HG03175 (cell line): ENCODE measurements at regions not wholly inside any gene's neighbourhood (a gene's known extent, or its start where the extent isn't known, plus 50 kb on each side); places are given as distances from the start of the nearest gene placed in this dataset.

Source experiments
- ATAC-seq: cut with Tn5 transposase; IDR thresholded peaks from one replicate; pipeline ENCODE4 v1.9.1; 2021; ENCODE audit warnings: mild to moderate bottlenecking, moderate library complexity; ENCODE audit not compliant: unreplicated experiment

DNA sequence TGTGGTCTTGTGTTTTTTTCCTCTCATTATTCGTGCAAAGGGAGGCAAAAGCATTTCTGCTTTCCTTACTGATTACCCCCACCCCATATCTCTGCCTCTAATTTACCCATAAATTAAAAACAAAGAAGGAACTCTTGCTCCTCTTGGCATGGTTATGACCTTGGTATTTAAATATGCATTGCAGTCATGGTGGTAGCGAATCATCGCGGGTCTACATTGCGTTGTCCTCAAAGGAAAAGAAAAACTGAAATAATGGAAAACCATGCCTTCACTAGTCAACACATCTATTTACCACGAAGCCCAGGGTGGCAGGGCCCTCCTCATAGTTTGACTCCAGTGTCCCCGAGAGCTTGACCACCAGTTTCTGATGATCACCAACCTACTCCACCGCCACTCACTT, 126.7 kb upstream of the PARP11 start:
- no peak for ATAC-seq

DNA sequence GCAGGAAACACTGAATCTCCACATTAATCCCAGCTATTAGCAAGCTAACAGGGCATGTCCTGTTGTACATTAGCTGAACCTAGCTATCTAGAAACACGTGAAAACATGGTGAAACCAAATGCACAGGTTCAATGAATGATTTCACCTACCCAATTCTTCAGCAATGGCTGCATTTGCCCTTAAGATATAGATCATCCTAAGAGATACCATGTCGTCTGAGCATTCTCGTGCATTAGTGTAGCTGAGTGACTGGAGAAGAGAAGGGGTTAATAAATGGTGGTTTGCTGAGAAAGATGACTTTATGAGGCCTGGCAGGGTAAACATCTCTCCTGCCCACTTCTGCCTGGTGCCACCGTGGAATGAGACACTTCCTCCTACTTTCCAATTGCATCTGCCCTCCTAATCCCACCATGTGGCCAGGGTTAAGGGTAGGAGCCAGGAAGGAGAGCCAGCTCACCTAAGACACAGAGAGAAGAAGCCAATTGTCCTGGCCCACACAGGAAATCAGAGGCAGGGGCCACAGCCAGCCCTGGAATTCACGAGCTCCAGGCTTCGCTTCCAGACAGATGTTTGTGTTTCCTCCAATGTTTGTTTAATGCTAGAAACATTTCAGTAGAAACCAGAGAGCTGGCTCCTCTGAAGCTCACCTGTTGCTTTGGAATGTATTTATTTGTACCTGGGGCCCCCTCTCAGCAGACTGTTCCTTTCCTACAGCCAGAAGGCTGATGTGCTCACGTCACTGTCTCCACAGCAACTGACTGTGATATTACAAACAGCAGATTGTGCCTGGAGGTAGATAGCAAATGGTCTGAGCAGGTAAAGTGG, 126.0 kb upstream of the PARP11 start:
- ATAC-seq, result no peak

DNA sequence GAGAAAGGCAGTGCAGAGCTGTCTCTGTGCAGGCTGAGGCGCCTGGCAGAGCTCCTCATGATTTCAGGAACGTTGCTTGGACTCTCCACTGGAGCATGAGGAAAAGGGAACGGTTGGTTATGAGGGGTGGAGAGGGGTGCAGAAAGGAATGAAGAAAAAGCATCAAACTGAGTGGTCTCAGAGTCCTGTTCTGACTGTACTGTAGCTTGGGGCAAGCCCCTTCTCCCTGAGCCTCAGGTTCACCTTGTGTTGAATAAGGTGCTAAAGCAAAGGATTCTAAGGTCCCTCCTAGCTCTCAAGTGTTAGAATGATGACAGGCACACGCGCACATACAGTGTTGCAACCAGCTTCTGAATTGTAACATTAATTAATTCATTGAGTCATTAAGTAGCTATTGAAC, 125.2 kb upstream of the PARP11 start:
- no peak for ATAC-seq

DNA sequence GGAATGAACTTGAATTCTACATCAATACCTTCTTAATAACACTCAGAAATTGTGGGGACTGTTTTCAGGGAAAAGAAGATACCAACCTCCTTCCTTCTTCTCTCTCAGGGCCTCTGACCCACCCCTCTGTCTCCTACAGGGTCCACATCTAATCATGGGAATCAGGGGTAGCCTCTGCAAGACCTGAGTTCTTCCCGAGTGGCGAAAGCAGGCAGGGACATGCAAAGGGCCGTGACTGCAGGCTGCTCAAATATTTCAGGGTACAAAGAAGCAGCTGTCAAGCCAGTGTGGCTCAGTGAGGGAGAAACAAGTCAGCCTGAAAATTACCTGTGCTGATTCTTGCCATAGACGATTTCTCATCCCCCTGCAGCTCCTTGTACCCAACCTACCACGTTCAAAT, 123.1 kb upstream of the PARP11 start:
- ATAC-seq, result no peak

DNA sequence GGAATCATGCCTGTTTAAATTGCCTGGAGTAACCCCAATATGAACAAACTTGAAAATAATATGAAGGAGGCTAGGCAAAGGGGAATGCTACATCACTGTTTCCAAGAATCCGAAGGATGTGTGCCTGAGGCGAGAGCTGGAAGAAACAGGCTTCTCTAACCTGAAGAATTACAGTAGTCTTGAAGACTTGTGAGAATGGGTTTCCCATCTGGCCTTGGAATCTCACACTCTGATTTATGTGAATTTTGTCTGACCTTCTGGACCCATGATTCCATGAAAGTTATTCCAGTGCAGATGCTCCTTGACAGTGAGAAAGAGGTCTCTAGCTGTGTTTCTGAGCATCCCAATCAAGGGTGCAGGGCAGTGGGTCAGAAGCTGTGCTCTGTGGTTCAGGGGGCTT, 122.1 kb upstream of the PARP11 start:
- no peak for ATAC-seq

DNA sequence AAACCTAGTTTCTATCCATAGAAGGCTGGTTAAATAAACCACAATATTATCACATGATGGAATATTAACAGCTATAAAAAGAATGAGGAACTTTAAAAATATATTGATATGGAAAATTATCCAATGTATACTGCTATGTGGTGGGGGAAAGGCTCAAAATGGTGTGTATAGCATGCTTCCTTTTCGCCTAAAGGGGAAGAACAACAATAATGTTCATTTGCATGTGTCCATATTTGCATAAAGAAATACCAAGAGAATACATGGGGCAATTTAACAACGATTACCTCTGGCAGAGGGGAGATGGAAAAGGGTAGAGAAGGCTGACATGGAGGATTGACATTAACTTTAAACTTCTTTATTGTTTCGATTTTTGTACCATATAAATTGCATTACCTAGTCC, 121.3 kb upstream of the PARP11 start:
- ATAC-seq, result no peak

DNA sequence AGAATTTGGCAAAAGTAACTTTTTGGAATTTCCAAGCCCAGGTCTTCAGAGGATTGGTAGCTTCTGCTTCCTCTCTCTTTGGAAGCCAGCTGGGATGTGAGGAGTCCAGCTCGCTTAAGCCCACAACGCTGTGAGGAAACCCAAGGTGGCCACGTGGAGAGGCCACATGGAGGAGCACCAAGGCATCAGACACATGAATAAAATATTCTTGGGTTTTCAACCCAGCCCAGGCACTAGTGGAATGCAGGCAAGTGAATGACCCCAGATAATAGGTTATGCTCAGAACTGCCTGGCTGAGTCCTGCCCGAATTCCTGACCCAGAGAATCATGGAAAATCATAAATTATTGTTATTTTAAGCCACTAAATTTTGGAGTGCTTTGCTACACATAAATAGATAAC, 119.7 kb upstream of the PARP11 start:
- ATAC-seq, result no peak

DNA sequence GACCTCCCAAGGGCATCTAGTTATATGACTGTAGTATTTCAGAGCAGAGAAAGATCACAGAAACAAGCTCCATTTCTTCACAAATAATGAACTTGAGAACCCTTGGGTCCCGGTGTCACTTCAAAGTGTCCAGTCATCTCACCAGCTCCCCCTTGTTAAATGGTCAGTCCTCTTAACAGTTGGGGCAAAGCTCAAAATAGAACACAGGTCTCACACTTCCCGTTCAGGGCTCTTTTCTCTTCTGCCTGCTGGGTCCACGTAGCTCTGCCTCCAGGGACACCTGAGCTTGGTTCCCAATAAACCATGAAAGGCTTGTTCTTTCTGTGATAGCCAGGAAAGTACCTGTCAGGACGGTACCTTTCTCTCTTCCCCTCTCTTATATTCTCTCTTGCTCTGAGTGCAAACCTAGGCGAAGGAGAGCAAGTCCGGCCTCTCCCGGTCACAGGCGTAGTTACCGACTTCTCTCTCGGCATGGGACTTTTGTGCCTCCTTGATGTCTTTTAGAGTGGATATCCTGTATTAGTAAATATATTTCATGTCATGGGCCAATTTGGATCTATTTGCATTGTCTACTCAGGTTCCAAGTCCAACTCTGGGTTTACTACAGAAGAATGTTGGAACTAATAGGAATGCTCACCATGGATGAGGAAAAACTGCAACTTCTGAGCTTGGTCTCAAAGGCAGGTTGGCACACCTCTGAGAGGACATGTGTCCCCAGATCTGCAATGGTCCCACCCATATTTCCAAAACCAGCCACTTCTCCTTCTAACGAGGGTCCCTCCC, 118.8 kb upstream of the PARP11 start:
- ATAC-seq, result no peak

DNA sequence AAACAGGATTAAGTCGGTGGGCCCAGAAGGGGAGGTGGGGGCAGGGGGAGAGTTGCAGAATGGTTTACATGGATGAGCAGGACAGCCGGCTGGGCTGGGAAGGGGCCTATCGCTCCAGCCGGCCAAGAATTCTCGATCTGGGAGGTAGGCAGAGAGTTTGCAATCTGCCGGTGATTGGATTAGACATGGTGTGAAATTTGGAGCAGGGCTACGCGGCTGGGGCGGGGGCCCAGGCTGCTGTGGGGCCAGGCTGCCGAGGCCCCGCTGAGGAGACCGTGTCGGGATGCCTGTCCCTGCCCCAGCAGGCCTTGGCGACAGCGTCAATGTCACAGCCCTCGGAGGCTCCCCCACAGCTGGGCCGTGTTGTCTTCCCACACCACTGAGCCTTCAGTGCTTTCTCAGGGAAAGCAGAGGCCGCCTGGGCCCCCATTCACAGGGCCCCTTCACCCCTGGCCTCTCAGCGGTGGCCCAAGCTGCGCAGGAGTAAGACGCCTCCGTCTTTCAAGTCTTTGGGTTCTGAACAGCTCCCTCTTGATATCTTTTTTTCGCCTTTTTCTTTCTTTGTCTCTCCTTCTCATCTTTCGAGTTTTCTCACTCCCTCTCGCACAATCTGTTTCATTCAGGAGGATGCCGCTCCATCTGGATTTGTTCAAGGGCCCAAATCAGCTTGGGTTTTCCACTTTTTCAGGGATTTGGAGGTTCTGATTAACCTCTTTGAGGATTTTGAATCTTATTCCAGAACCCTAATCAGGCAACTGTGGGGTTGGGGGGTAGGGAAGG, 117.5 kb upstream of the PARP11 start:
- no peak for ATAC-seq

DNA sequence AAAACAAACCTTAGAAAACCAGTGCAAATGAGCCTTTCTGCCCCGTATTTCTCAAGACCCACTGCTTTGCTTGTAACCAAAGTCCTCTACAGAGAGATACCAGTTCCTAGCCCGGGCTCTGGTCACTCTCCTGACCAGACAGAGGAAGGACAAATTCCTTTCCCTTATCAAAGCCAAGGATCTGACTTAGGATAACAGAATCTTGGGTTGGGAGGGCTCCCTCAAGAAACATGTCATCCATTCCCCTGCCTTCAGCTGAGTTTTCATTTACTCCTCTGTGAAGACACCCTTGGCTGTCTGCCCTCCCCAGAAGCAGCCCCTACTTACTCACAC, 116.0 kb upstream of the PARP11 start:
- no peak for ATAC-seq

DNA sequence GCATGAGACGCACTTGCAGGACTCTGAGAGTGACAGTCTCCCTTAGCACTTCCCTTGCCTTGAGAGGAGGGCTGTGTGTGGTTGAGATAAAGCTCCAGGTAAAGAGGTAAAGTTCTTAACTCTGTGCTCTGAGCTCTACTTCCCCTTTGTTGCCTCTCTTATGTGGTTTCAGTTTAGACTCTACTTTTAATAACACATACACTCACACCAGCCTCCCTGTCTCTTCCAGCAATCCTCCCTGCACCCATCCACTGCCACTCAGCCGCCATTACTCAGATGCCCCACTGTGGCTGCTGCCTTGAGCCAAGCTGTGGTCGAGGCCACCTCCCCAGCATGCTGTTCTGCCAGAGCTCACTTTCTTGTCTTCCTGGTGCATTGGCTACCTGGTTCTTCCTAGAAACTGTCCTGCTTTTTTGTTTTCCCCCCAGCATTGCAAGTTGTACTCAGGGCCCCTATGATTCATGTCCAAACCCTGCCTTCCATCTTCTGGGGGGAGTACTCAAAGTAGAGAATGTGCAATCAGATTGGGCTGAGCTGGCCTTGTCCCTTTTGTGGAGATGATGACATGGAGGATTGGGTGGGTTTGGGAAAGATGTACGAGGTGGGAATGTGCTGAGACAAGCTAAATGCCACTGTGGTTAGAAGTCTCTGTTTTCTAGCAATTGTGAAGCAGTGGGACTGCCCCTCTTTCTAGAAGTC, 115.5 kb upstream of the PARP11 start:
- peak; percentile 61 for ATAC-seq

DNA sequence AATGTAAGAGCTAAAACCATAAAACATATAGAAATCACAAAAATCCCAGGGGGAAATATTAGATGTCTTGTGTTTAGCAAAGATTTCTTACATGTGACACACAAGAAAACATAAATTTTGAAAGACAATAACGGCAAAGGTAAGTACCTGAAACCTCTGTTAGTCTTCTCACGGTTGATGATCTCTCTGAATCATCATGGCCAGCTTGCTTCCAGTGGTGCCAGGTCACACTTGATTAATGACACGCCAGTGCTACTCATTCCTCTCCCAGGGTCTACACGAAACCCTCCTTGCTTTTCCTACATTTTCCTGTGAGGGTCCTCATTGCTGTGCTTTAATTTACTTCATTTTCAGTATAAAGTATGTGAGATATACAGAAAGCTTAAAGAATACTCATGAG, 114.4 kb upstream of the PARP11 start:
- no peak for ATAC-seq

DNA sequence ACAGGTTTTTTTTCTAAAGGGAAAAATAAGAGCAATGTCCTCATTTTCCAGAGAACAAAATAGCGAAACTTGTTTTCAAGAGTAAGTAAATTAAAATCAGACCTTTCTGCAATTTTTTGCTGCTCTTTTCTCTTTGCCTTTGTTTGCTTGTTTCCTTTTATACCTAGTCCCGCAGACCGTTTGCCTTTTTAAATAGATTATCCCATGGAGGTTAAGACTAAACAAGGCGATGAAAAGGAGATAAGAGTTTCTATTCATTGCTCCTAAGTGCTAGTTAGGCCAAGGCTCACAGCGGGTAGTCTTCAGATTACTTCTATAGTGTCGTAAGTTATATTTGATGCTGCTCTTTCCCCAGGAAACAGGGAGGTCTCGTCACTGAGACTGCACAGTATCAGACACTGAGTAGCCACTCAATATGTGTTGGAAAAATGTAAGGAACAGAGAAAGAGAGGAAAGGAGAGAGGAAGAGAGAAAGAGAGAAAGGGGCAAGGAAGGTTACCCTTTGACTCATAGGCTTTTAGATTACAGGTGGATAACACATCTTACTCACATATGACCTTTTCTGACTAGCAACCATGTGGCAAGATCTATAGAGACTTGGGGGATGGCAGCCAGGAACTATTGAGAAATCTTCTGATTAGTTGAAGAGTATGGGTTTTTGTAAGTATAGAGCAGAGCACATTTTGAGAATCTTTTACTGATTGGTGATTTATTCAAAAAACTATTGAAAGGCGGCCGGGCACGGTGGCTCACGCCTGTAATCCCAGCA, 107.5 kb upstream of the PARP11 start:
- ATAC-seq, result no peak

DNA sequence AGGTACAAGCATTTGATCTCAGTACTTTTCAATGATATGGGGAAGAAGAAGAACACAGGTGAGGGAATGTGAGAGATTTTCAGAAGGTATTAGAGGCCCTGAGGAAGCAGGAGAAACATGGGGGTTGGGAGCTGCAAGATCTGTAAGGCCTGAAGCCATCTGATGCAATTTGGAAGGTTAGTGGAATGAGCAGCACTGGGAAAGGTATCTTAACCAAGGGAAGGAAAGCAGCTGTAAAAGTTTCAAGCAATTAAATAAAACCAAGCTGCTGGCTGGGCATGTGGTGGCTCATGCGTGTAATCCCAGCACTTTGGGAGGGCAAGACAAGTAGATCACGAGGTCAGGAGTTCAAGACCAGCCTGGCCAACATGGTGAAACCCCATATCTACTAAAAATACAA, 104.4 kb upstream of the PARP11 start:
- no peak for ATAC-seq

DNA sequence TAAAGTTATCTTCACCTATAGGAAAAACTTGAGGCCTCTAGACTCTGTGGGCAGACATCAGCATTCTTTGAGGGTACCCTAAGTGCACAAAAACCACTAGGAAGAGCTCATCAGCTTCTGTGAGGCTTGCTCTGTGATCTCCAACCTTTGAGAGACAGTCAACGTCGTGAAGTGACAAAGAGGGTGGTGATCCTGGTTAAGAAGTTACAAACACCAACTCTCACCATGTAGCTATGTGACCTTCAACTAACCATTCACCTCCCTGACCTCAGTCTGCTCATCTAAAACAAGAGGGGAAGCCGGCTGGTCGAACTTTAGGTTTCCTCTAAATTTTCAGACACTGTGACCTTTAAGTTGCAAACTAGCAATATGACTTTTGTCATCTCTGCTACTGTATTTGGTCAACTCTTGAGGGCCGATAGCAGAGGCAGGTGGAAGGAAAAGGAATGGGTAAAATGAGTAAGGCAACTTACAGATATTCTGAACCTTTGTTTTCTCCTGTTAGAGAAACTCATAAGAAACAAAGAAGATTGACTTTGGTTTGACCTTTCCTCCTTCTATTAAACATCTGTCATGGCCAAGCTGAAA, 103.2 kb upstream of the PARP11 start:
- no peak for ATAC-seq

DNA sequence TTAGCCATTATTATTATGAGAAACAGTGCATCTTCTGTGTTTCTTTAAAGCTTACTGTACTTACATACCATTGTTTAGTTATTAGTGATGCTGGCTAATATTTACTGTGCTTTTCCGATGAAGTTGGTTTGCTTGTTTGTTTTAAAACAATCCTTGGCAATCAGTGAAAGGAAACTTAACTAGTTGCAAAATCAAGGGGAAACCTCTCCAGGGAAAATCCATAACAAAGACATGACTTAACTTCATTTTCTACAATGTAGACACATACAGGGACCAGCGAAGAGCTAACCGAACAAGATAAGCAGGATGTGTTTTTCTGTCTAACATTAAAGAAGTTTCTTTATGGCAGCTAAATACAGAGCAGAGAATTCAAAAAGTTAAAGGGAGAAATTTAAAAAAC, 102.5 kb upstream of the PARP11 start:
- ATAC-seq, result no peak

DNA sequence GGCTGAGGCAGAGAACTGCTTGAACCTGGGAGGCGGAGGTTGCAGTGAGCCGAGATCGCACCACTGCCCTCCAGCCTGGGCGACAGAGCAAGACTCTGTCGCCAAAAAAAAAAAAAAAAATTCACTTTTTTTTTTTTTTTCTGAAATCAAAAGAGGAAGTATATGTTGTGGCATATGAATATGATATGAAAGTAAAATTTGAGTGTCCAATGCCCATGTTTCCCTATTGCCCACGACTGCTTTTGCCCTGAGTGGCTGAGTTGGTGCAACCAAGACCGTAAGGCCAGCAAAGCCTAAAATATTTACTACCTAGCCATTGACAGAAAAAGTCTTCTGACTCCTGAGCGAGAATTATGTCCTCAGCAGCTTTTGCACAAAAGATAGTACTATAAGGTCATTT, 101.7 kb upstream of the PARP11 start:
- ATAC-seq, result no peak

DNA sequence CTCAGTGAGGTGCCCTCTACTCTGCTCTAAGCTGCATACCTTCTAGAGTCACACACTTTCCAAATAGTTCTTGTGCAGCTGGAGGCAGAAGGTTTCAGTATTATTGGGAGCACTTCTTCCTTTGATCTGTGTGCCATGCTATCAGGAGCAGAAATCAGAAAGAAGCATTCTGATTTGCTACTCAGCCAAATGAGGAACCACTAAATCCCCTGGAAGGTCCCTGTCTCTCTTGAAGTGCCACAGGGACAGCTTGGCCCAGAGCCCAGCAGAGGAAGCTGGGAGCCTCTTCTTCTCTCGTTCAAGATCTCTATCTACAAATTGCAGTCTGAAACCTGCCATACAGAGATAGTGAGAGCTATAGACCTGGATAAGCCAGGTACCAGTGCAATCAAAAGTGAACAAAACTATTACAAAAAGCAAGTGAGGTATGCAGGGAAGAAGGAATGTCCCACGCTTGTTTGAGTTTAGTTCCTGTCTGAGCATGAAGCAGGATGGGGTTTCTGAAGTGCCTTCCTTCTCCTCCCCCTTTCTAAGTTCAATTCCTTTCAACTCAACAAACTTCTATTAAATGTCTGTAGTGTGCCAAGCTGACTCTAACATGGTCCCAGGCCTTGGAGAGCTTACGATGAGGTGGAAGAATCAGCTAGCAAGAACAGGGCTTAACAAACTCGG, 100.9 kb upstream of the PARP11 start:
- no peak for ATAC-seq

DNA sequence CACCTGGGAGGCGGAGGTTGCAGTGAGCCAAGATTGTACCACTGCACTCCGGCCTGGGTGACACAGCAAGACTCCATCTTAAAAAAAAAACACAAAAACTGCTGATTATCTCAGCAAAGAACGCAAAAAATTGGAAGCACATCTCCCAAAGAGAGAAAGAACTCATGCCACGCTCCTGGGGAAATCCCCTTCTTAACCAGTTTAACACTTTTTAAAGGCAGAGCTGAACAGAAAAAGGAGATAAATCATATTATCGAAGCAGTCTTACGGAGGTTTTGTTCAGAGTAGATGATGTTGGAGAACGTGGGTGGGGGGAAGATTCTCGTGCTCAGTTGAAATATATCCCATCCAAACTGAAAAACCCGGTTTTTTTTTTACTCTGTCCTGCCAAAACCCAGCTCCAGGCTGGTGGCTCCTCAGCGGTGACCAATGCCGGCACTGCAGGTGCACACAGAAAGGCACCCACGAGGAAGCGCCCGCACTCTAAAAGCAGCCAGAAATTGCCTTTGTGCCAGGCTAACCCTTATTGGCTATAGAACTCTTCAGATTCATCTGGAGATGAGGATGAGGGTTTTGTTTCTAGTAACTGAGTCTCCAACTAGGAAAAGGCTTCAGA, 100.2 kb upstream of the PARP11 start:
- ATAC-seq, result no peak
